Transverse colon (tissue), 4 donors: ENCODE measurements at regions not wholly inside any gene's neighbourhood (a gene's known extent, or its start where the extent isn't known, plus 50 kb on each side); places are given as distances from the start of the nearest gene placed in this dataset.

Experiments used
- DNase-seq: peaks from one replicate; pipeline ENCODE4 v3.0.0-alpha.2; 2019
- H3K27ac ChIP-seq, 4 donors: fragments of 200-600 bp; sonication (generic); 2 replicates each; pipeline ENCODE4 v1.5.1; 2016 to 2018; ENCODE audit warnings: inconsistent platforms in 4 of 4
- H3K27me3 ChIP-seq: fragments of 200-600 bp; sonication (generic); 2 replicates; pipeline ENCODE4 v1.5.1; 2017; ENCODE audit warnings: inconsistent platforms
- H3K36me3 ChIP-seq, 4 donors: fragments of 200-600 bp; sonication (generic); 2 replicates each; pipeline ENCODE4 v1.5.1; 2017 to 2019; ENCODE audit warnings: inconsistent platforms in 4 of 4
- H3K4me1 ChIP-seq, 4 donors: fragments of 200-600 bp; sonication (generic); 2 replicates each; pipeline ENCODE4 v1.5.1; 2017 to 2020; ENCODE audit warnings: inconsistent platforms in 4 of 4
- H3K4me3 ChIP-seq, 4 donors: fragments of 200-600 bp; sonication (generic); 1 replicate in 1 of 4; 2 replicates in 3 of 4; pipeline versions ENCODE4 v1.5.1 to v1.6.1; 2017 to 2019; ENCODE audit warnings: inconsistent platforms in 4 of 4
- H3K9me3 ChIP-seq, 2 donors: fragments of 200-600 bp; sonication (generic); 2 replicates each; pipeline ENCODE4 v1.5.1; 2017 to 2019; ENCODE audit warnings: inconsistent platforms in 2 of 2
- CTCF ChIP-seq, 5 experiments: fragments of 200-600 bp in 3 of 5; fragments of 450-650 bp in 2 of 5; sonication (generic) in 3 of 5; IDR thresholded peaks; 1 replicate in 2 of 5; 2 replicates in 3 of 5; pipeline ENCODE4 v1.5.1; 2016 to 2017; ENCODE audit warnings: antibody characterized with exemption in 5 of 5, inconsistent platforms in 3 of 5, mild to moderate bottlenecking in 2 of 5, moderate library complexity in 1 of 5
- EP300 ChIP-seq: sonication (generic); formaldehyde crosslinking; IDR thresholded peaks from one replicate; pipeline ENCODE4 v1.6.1; 2017; ENCODE audit warnings: antibody characterized with exemption, low read depth
- POLR2A ChIP-seq: fragments of 450-650 bp; IDR thresholded peaks from one replicate; pipeline ENCODE4 v1.6.1; 2016; ENCODE audit warnings: antibody characterized with exemption, mild to moderate bottlenecking, moderate library complexity
- POLR2AphosphoS5 ChIP-seq, 3 donors: sonication (generic); formaldehyde crosslinking; IDR thresholded peaks; one replicate each; pipeline ENCODE4 v1.6.1; 2016; ENCODE audit warnings: antibody characterized with exemption in 3 of 3
- WGBS, 2 donors: methylation state at CpG; one replicate each; pipeline ENCODE4 v1.1.5; 2018; ENCODE audit warnings: low coverage in 1 of 2; 5-methylcytosine and 5-hydroxymethylcytosine counted together
- in situ Hi-C, 4 donors: fragments of 200-750 bp; cut with MboI; loops; one replicate each; pipeline versions ENCODE4 v1.15.0 to v1.15.1; 2017; ENCODE audit warnings: low sequenced_read_pairs in 3 of 4, low pct_ligation_motif_present in 1 of 4, low pct_unique_long_range_greater_than_20kb in 1 of 4
- intact Hi-C: fragments of 100-400 bp; cut with DNase I; formaldehyde crosslinking; loops from one replicate; pipeline ENCODE4 v1.15.1; 2023; ENCODE audit warnings: low total_unique reads

- Histone ChIP-seq H3K36me3 (no peaks in the 10 kb centered on the region), H3K9me3 (no peaks in the 10 kb centered on the region), H3K4me3 (no peak overlapping the region), H3K27me3 (no peaks in the 10 kb centered on the region), H3K27ac (no peak overlapping the region), H3K4me1 (no peaks in the 10 kb centered on the region)
- intact Hi-C loops (no loop called here), in situ Hi-C loops (no loop called here)
- TF ChIP-seq POLR2AphosphoS5 (IDR thresholded peaks at IDR 0.05) (no peak), POLR2A (no peak), EP300 (no peak), CTCF (IDR thresholded peaks at IDR 0.05) (no peak)
- DNase-seq: no peak
- WGBS, 2 donors: 8% methylated on average over 8 of the region's 8 CpGs; no CpG with 5 or more reads in 1 of the 2 donors
Observed at GRCh38 chr9:99361817-99362216, 139.7 kb downstream of the SEC61B start.

GRCh38 chr9:99362321-99362720 is 140.2 kb downstream of the SEC61B start:
- Histone ChIP-seq H3K9me3 (no peaks in the 10 kb centered on the region), H3K36me3 (no peaks in the 10 kb centered on the region), H3K4me1 (no peaks in the 10 kb centered on the region), H3K27ac (no peak overlapping the region), H3K27me3 (no peaks in the 10 kb centered on the region), H3K4me3 (no peak overlapping the region)
- in situ Hi-C loops (no loop called here), intact Hi-C loops (no loop called here)
- no peak for DNase-seq
- no peak for TF ChIP-seq CTCF (IDR thresholded peaks at IDR 0.05)
- TF ChIP-seq EP300: no peak
- TF ChIP-seq POLR2AphosphoS5 (IDR thresholded peaks at IDR 0.05): no peak
- TF ChIP-seq POLR2A: no peak

- intact Hi-C loops (no loop called here), in situ Hi-C loops (no loop called here)
- Histone ChIP-seq H3K4me1 (peaks cover 0 to 5% (median 1%) of the 10 kb centered on the region in 4 donors), H3K36me3 (no peaks in the 10 kb centered on the region), H3K27ac (no peak overlapping the region), H3K9me3 (no peaks in the 10 kb centered on the region), H3K27me3 (no peaks in the 10 kb centered on the region), H3K4me3 (no peak overlapping the region)
- WGBS, 2 donors: 77 to 100% methylated on average over 1 to 3 of the region's 3 CpGs
- no peak for DNase-seq
- TF ChIP-seq POLR2A (no peak), POLR2AphosphoS5 (IDR thresholded peaks at IDR 0.05) (no peak), CTCF (IDR thresholded peaks at IDR 0.05) (no peak), EP300 (no peak)
Observed at GRCh38 chr9:99363509-99363908, 141.4 kb downstream of the SEC61B start.

GRCh38 chr9:99365233-99365980 is 143.3 kb downstream of the SEC61B start:
- TF ChIP-seq POLR2A: no peak
- no peak for TF ChIP-seq CTCF (IDR thresholded peaks at IDR 0.05)
- no peak for TF ChIP-seq EP300
- TF ChIP-seq POLR2AphosphoS5 (IDR thresholded peaks at IDR 0.05): no peak
- intact Hi-C loops (no loop called here), in situ Hi-C loops (no loop called here)
- 56 to 65% methylated on average over 3 to 7 of the region's 7 CpGs for WGBS, 2 donors
- H3K36me3 ChIP-seq: no peaks in the 10 kb centered on the region
- no peaks in the 10 kb centered on the region for H3K9me3 ChIP-seq
- peaks cover 0 to 5% (median 1%) of the 10 kb centered on the region in 4 donors for H3K4me1 ChIP-seq
- DNase-seq: no peak
- H3K27me3 ChIP-seq: no peaks in the 10 kb centered on the region
- no peak overlapping the region for H3K27ac ChIP-seq
- H3K4me3 ChIP-seq: no peak overlapping the region
